ENCODE measurements at regions not wholly inside any gene's neighbourhood (a gene's known extent, or its start where the extent isn't known, plus 50 kb on each side); places are given as distances from the start of the nearest gene placed in this dataset.
A peak's percentile ranks its signal among the peaks of the same experiment; 100 is the strongest.
"Not testable (repeated sequence)": the region's sequence is repeated elsewhere in the genome, so short reads cannot be mapped to it uniquely, and the experiment has no call there.

DNA sequence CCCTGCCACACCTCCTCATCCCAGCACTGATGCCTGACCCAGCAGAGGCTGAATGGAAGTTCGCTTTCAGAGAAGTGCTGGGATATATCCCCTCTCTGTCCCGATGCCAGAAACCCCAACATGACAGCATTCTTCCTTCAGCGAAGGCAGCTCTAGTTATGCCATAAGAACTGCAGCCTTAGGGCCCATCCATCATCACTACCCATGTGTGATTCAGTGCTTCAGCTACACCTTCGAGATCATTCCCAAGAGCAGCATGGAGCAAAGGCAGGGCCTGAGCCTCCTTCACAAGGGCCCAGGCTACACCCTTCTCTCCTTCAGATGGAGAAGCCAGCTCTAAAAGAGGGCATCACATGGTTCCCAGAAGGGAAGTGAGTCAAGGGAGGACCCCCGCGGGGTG lies 198.0 kb downstream of the TBC1D2B start:
- DNase-seq (ENCODE audit: low spot score); FAIRE-seq; intact Hi-C loops (cut with micrococcal nuclease; ENCODE audit: unreplicated experiment); H3K79me2 ChIP-seq (ENCODE audit: insufficient read depth, low read length); H3K4me3 ChIP-seq (replicated peaks in 1 of 3; ENCODE audit: insufficient read depth in 1 of 3, low read depth in 2 of 3, low read length in 3 of 3); POLR2A ChIA-PET; H3K9ac ChIP-seq (ENCODE audit: insufficient read depth, low read depth, low read length); H3K27ac ChIP-seq (ENCODE audit: extremely low read length, insufficient read depth, low read length); H2AFZ ChIP-seq (ENCODE audit: low read length); H3K27me3 ChIP-seq (ENCODE audit: control insufficient read depth in 1 of 2, insufficient read depth in 2 of 2, low read length in 2 of 2); CTCF ChIA-PET (ENCODE audit: low intra/inter-chr PET ratio, low total read pairs); in situ Hi-C loops (cut with HindIII; ENCODE audit: extremely low pct_ligation_motif_present, low pct_unique_long_range_greater_than_20kb); H3K36me3 ChIP-seq (replicated peaks in 1 of 2; ENCODE audit: control insufficient read depth in 1 of 2, insufficient read depth in 2 of 2, low read length in 2 of 2); BruUV-seq (replicated peaks); H4K20me1 ChIP-seq (ENCODE audit: insufficient read depth, low read length); ATAC-seq; H3K9me3 ChIP-seq (ENCODE audit: low read length); H3K4me2 ChIP-seq (ENCODE audit: low read depth, low read length); H3K4me1 ChIP-seq (ENCODE audit: insufficient read depth, low read length): not testable (repeated sequence)
- 0% methylated on average over 1 of the region's 6 CpGs for WGBS (ENCODE audit: low lambda C conversion rate)

DNA sequence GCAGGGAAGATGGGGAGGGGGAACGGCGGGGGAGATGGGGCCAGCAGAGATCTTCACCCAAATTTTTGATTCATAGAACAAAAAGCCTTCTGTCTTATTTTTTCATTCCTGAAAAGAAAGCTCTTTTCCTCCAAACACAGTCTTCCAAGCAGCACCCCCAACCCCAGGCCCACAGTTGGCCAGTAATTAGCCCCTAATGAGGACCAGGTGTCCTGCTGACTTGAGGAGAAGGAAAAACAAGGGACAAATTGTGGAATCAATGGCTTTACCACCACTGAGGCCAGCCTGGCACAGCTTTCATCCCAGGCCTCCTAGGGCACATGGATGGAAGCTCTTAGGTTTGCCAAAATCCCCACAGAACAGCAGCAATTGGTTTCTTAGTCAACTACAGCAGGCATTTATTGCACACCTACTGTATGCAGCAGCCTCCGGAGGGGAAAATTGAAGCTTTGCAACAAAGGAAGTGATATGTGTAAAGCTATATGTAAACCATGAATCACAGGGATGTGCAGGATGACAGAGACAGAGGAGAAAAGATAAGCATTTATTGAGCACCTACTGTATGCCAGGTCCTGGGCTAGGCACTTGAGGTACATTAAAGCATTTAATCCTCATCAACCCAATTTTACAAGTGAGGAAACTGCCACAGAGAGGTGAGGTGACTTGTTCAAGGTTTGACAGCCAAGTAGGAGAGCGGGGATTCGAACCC lies 199.5 kb downstream of the TBC1D2B start:
- Histone ChIP-seq H3K27me3 (ENCODE audit: control insufficient read depth in 1 of 2, insufficient read depth in 2 of 2, low read length in 2 of 2) (no peaks in the 10 kb centered on the region; a peak in 2 of 5 replicates), H3K4me3 (replicated peaks in 1 of 3; ENCODE audit: insufficient read depth in 1 of 3, low read depth in 2 of 3, low read length in 3 of 3) (no peak overlapping the region), H3K4me1 (ENCODE audit: insufficient read depth, low read length) (no peaks in the 10 kb centered on the region), H3K79me2 (ENCODE audit: insufficient read depth, low read length) (no peaks in the 10 kb centered on the region), H3K4me2 (ENCODE audit: low read depth, low read length) (no peak overlapping the region), H4K20me1 (ENCODE audit: insufficient read depth, low read length) (no peaks in the 10 kb centered on the region), H3K27ac (ENCODE audit: extremely low read length, insufficient read depth, low read length) (no peak overlapping the region), H3K9ac (ENCODE audit: insufficient read depth, low read depth, low read length) (no peak overlapping the region), H2AFZ (ENCODE audit: low read length) (no peak overlapping the region), H3K36me3 (replicated peaks in 1 of 2; ENCODE audit: control insufficient read depth in 1 of 2, insufficient read depth in 2 of 2, low read length in 2 of 2) (no peaks in the 10 kb centered on the region), H3K9me3 (ENCODE audit: low read length) (no peaks in the 10 kb centered on the region)
- POLR2A ChIA-PET, result no interaction called here
- ATAC-seq, result no peak
- in situ Hi-C loops (cut with HindIII; ENCODE audit: extremely low pct_ligation_motif_present, low pct_unique_long_range_greater_than_20kb), result no loop called here
- intact Hi-C loops (cut with micrococcal nuclease; ENCODE audit: unreplicated experiment), result no loop called here
- TF ChIP-seq HNRNPLL (IDR thresholded peaks at IDR 0.05; ENCODE audit: low read depth, low read length, poor library complexity, severe bottlenecking) (no peak), ZKSCAN8 (CRISPR knock-in tag; IDR thresholded peaks at IDR 0.05; ENCODE audit: borderline replicate concordance) (peak; percentile 65; the same call in 1 of the 2 replicates)
- 26% methylated on average over 2 of the region's 5 CpGs for WGBS (ENCODE audit: low lambda C conversion rate)
- CTCF ChIA-PET (ENCODE audit: low intra/inter-chr PET ratio, low total read pairs), result no interaction called here
- FAIRE-seq, result no peak
- no TSS peak for BruUV-seq (replicated peaks)
- DNase-seq (ENCODE audit: low spot score), result no peak

DNA sequence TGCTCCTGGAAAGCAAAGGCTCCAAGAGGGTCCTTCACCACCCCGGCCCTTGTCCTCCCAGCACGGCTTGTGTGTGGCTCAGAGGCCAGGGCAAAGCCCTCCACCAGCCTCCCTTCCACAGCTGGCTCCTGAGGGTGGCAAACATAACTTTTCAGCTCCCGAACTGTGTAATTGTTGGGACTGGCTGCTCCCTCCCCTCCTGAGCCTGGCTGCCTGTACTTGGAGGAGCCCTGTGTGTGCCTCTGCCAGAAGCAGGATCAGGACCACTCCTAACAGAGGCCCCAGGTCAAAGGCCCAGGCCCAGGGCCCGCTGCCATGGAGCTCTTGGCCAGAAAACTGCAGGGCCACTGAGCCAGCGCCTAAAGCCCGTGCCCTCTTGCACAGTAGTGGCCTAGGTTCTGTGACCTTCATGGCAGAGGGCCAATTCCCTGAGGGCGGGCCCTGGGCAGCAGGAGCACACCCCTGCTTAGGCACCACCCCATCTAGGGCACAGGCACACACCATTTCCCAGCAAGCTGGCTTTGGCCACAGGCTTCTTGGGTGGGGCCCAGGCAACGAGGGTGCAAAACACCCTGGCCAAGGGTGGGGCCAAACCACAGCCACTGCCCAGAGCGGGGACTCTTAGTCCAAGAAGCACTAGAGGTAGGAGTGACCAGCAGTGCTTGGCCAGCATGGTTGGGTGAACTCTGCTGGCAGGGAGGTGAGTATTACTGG lies 201.2 kb downstream of the TBC1D2B start:
- BruUV-seq (replicated peaks); H3K4me1 ChIP-seq (ENCODE audit: insufficient read depth, low read length); H4K20me1 ChIP-seq (ENCODE audit: insufficient read depth, low read length); H3K9me3 ChIP-seq (ENCODE audit: low read length); CTCF ChIA-PET (ENCODE audit: low intra/inter-chr PET ratio, low total read pairs); intact Hi-C loops (cut with micrococcal nuclease; ENCODE audit: unreplicated experiment); POLR2A ChIA-PET; DNase-seq (ENCODE audit: low spot score); H3K27ac ChIP-seq (ENCODE audit: extremely low read length, insufficient read depth, low read length); H3K27me3 ChIP-seq (ENCODE audit: control insufficient read depth in 1 of 2, insufficient read depth in 2 of 2, low read length in 2 of 2); H3K79me2 ChIP-seq (ENCODE audit: insufficient read depth, low read length); in situ Hi-C loops (cut with HindIII; ENCODE audit: extremely low pct_ligation_motif_present, low pct_unique_long_range_greater_than_20kb); H3K4me2 ChIP-seq (ENCODE audit: low read depth, low read length); H3K9ac ChIP-seq (ENCODE audit: insufficient read depth, low read depth, low read length); H3K36me3 ChIP-seq (replicated peaks in 1 of 2; ENCODE audit: control insufficient read depth in 1 of 2, insufficient read depth in 2 of 2, low read length in 2 of 2); H3K4me3 ChIP-seq (replicated peaks in 1 of 3; ENCODE audit: insufficient read depth in 1 of 3, low read depth in 2 of 3, low read length in 3 of 3); FAIRE-seq; H2AFZ ChIP-seq (ENCODE audit: low read length): not testable (repeated sequence)
- ATAC-seq, result peak; percentile 18; the same call in 2 of the 3 replicates
- 0% methylated on average over 2 of the region's 9 CpGs for WGBS (ENCODE audit: low lambda C conversion rate)
